Parathyroid adenoma (tissue), 2 donors: ENCODE measurements at regions not wholly inside any gene's neighbourhood (a gene's known extent, or its start where the extent isn't known, plus 50 kb on each side); places are given as distances from the start of the nearest gene placed in this dataset.

ENCODE experiments used
- H2AFZ ChIP-seq: fragments of 300-600 bp; sonication (generic); one replicate; pipeline ENCODE4 v1.7.0; 2017; ENCODE audit warnings: antibody characterized with exemption, mild to moderate bottlenecking
- H3K27ac ChIP-seq: fragments of 300-600 bp; sonication (generic); one replicate; pipeline ENCODE4 v1.7.0; 2017
- H3K27me3 ChIP-seq: fragments of 300-600 bp; sonication (generic); one replicate; pipeline ENCODE4 v1.7.0; 2017; ENCODE audit warnings: low read length; ENCODE audit not compliant: control insufficient read depth, insufficient read depth
- H3K36me3 ChIP-seq: fragments of 300-600 bp; sonication (generic); one replicate; pipeline ENCODE4 v1.7.0; 2017; ENCODE audit warnings: low read length; ENCODE audit not compliant: control insufficient read depth, insufficient read depth
- H3K4me1 ChIP-seq: fragments of 300-600 bp; sonication (generic); one replicate; pipeline ENCODE4 v1.7.0; 2017; ENCODE audit warnings: control low read depth
- H3K4me2 ChIP-seq: fragments of 300-600 bp; sonication (generic); one replicate; pipeline ENCODE4 v1.7.0; 2017; ENCODE audit warnings: low read length
- H3K4me3 ChIP-seq: fragments of 300-600 bp; sonication (generic); one replicate; pipeline ENCODE4 v1.7.0; 2017; ENCODE audit warnings: low read depth, low read length
- H3K79me2 ChIP-seq: fragments of 300-600 bp; sonication (generic); one replicate; pipeline ENCODE4 v1.7.0; 2017; ENCODE audit warnings: control low read depth
- H3K9ac ChIP-seq: fragments of 300-600 bp; sonication (generic); one replicate; pipeline ENCODE4 v1.7.0; 2017; ENCODE audit warnings: mild to moderate bottlenecking
- H3K9me3 ChIP-seq: fragments of 300-600 bp; sonication (generic); one replicate; pipeline ENCODE4 v1.7.0; 2017; ENCODE audit warnings: low read length; ENCODE audit not compliant: control insufficient read depth
- CTCF ChIP-seq: fragments of 300-600 bp; sonication (generic); IDR thresholded peaks from one replicate; pipeline ENCODE4 v1.7.0; 2017; ENCODE audit warnings: antibody characterized with exemption, mild to moderate bottlenecking
- donor health status: primary hyperparathyroidism.

DNA sequence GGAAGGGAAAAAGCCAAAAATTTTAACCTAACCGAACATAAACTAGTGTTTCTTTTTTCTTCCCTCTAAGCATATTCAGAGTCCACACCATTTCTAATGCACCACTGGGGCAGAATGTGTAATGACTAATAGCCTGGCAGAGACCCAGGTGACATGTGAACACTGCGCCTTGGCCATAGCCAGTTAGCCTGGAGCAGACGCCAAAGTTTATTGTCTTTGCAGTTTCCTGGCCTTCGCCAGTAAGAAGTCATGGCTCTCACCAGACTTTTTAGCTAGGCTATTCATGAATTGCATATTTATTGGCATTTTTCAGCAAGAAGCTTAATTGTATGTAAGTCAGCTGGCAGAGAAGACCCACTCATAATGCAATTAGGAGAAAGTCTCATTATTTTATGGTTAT lies 182.8 kb upstream of the SLC27A6 start:
- no peak overlapping the region for H2AFZ ChIP-seq
- H3K4me2 ChIP-seq = no peak overlapping the region
- H3K4me3 ChIP-seq = no peak overlapping the region
- H3K36me3 ChIP-seq = no peaks in the 10 kb centered on the region
- H3K9me3 ChIP-seq = no peaks in the 10 kb centered on the region
- no peak for TF ChIP-seq CTCF
- no peak overlapping the region for H3K27ac ChIP-seq
- no peaks in the 10 kb centered on the region for H3K79me2 ChIP-seq
- no peaks in the 10 kb centered on the region for H3K4me1 ChIP-seq
- no peak overlapping the region for H3K9ac ChIP-seq
- H3K27me3 ChIP-seq = no peaks in the 10 kb centered on the region

- Histone ChIP-seq H3K9ac (no peak overlapping the region), H3K27ac (no peak overlapping the region), H3K9me3 (no peaks in the 10 kb centered on the region), H3K79me2 (no peaks in the 10 kb centered on the region), H3K4me2 (no peak overlapping the region), H3K4me1 (no peaks in the 10 kb centered on the region), H3K4me3 (no peak overlapping the region), H2AFZ (no peak overlapping the region), H3K27me3 (no peaks in the 10 kb centered on the region), H3K36me3 (no peaks in the 10 kb centered on the region)
- no peak for TF ChIP-seq CTCF
These were observed 180.6 kb upstream of the SLC27A6 start for GRCh38 chr5:128784726-128785125.

GRCh38 chr5:128791312-128791711 lies 174.0 kb upstream of the SLC27A6 start:
- no peak overlapping the region for H3K4me3 ChIP-seq
- H3K36me3 ChIP-seq = no peaks in the 10 kb centered on the region
- no peaks in the 10 kb centered on the region for H3K9me3 ChIP-seq
- no peaks in the 10 kb centered on the region for H3K79me2 ChIP-seq
- H3K27ac ChIP-seq = no peak overlapping the region
- H3K4me1 ChIP-seq = no peaks in the 10 kb centered on the region
- no peak overlapping the region for H3K9ac ChIP-seq
- TF ChIP-seq CTCF = no peak
- H3K4me2 ChIP-seq = no peak overlapping the region
- H3K27me3 ChIP-seq = no peaks in the 10 kb centered on the region
- no peak overlapping the region for H2AFZ ChIP-seq

GRCh38 chr5:128796506-128796905 lies 168.8 kb upstream of the SLC27A6 start:
- no peak overlapping the region for H3K9ac ChIP-seq
- no peaks in the 10 kb centered on the region for H3K9me3 ChIP-seq
- no peak overlapping the region for H3K4me3 ChIP-seq
- no peaks in the 10 kb centered on the region for H3K79me2 ChIP-seq
- no peak overlapping the region for H2AFZ ChIP-seq
- H3K27me3 ChIP-seq = no peaks in the 10 kb centered on the region
- no peak overlapping the region for H3K4me2 ChIP-seq
- no peak overlapping the region for H3K27ac ChIP-seq
- no peak for TF ChIP-seq CTCF
- H3K36me3 ChIP-seq = no peaks in the 10 kb centered on the region
- H3K4me1 ChIP-seq = no peaks in the 10 kb centered on the region

GRCh38 chr5:128798871-128799270 lies 166.4 kb upstream of the SLC27A6 start:
- Histone ChIP-seq H3K4me1 (no peaks in the 10 kb centered on the region), H3K9ac (no peak overlapping the region), H3K27me3 (no peaks in the 10 kb centered on the region), H3K36me3 (no peaks in the 10 kb centered on the region), H3K27ac (no peak overlapping the region), H2AFZ (no peak overlapping the region), H3K9me3 (no peaks in the 10 kb centered on the region), H3K4me3 (no peak overlapping the region), H3K4me2 (no peak overlapping the region), H3K79me2 (no peaks in the 10 kb centered on the region)
- no peak for TF ChIP-seq CTCF
